Naive B cell (primary cell): ENCODE measurements at regions not wholly inside any gene's neighbourhood (a gene's known extent, or its start where the extent isn't known, plus 50 kb on each side); places are given as distances from the start of the nearest gene placed in this dataset.

ENCODE experiments used
- ATAC-seq, 2 donors: fragments of 150-1000 bp; cut with Tn5 transposase; 2 replicates each; pipeline ENCODE4 v1.10.0; 2021; ENCODE audit warnings: low read depth in 2 of 2, mild to moderate bottlenecking in 2 of 2, moderate library complexity in 2 of 2
- DNase-seq: peaks from one replicate; pipeline ENCODE4 v3.0.0; 2022
- H3K27ac Mint-ChIP-seq, 6 donors: one replicate each; pipeline ENCODE4 v1.8.0; 2020 to 2022; ENCODE audit warnings: mild to moderate bottlenecking in 6 of 6, mixed read lengths in 6 of 6, moderate library complexity in 5 of 6, inconsistent platforms in 2 of 6
- H3K27me3 Mint-ChIP-seq, 3 donors: one replicate each; pipeline ENCODE4 v1.8.0; 2021 to 2022; ENCODE audit warnings: mixed read lengths in 3 of 3, mild to moderate bottlenecking in 1 of 3
- H3K36me3 Mint-ChIP-seq, 2 donors: one replicate each; pipeline ENCODE4 v1.8.0; 2020 to 2022; ENCODE audit warnings: mixed read lengths in 2 of 2, inconsistent platforms in 1 of 2, mild to moderate bottlenecking in 1 of 2
- H3K4me1 Mint-ChIP-seq, 3 donors: one replicate each; pipeline ENCODE4 v1.8.0; 2020 to 2022; ENCODE audit warnings: mixed read lengths in 3 of 3, inconsistent platforms in 1 of 3, mild to moderate bottlenecking in 1 of 3, moderate library complexity in 1 of 3
- H3K4me3 Mint-ChIP-seq, 8 donors: one replicate each; pipeline ENCODE4 v1.8.0; 2020 to 2022; ENCODE audit warnings: mild to moderate bottlenecking in 8 of 8, mixed read lengths in 8 of 8, moderate library complexity in 8 of 8, inconsistent platforms in 2 of 8
- H3K9me3 Mint-ChIP-seq, 7 donors: one replicate each; pipeline ENCODE4 v1.8.0; 2020 to 2022; ENCODE audit warnings: mixed read lengths in 7 of 7, mild to moderate bottlenecking in 5 of 7, inconsistent platforms in 2 of 7, moderate library complexity in 1 of 7

DNA sequence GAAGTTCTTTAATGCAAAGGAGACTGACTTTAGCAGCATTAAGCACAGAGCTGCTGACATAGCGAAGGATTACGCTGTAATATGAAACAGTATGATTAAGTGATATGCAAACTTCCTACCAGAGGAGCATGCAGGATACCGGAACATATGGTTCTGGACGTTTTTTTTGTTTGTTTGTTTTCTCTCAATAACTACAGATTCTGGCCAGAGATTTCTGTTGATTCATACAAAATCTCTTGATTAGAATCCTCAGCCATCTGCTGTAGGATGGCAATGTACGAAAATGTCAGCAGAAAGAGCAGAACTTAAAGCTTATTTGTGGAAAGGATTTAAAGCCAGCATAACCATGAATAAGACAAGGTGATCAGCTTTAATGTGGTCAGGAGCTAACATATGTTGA lies 970.7 kb downstream of the KCNT2 start:
- Mint-ChIP-seq H3K4me1 (no peaks in the 10 kb centered on the region), H3K4me3 (no peak overlapping the region), H3K27me3 (no peaks in the 10 kb centered on the region), H3K27ac (no peak overlapping the region), H3K36me3 (no peaks in the 10 kb centered on the region), H3K9me3 (peaks cover 0 to 2% (median 0%) of the 10 kb centered on the region in 7 donors)
- DNase-seq (no peak), ATAC-seq (no peak)

- no peak for DNase-seq
- no peak for ATAC-seq
- Mint-ChIP-seq H3K27me3 (no peaks in the 10 kb centered on the region), H3K4me1 (no peaks in the 10 kb centered on the region), H3K9me3 (peaks cover 3 to 14% (median 5%) of the 10 kb centered on the region in 7 donors), H3K27ac (no peak overlapping the region), H3K36me3 (no peaks in the 10 kb centered on the region), H3K4me3 (no peak overlapping the region)
Measured at GRCh38 chr1:195618287-195618686, 990.0 kb downstream of the KCNT2 start.

- H3K27me3 Mint-ChIP-seq: no peaks in the 10 kb centered on the region
- no peak overlapping the region for H3K27ac Mint-ChIP-seq
- H3K4me1 Mint-ChIP-seq: no peaks in the 10 kb centered on the region
- H3K9me3 Mint-ChIP-seq: peaks cover 3 to 13% (median 4%) of the 10 kb centered on the region in 7 donors
- ATAC-seq: no peak
- no peak for DNase-seq
- H3K36me3 Mint-ChIP-seq: no peaks in the 10 kb centered on the region
- H3K4me3 Mint-ChIP-seq: no peak overlapping the region
Measured at GRCh38 chr1:195617106-195617505, 991.1 kb downstream of the KCNT2 start.

DNA sequence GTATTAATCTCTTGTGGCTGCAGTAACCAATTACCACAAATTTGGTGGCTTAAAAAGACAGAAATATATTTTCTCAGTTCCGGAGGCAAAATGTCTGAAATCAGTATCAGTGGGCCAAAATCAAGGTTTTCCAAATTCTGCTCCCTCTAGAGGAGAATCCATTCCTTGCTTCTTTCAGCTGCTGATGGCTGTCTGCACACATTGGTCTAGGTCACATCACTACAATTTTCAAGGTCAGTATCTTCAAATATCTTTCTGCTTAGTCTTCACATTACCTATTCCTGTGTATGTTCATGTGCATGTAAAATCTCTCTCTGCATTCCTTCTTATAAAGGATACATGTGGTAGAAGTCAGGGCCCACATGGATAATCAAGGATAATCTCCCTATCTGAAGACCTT lies 999.4 kb downstream of the KCNT2 start:
- H3K27me3 Mint-ChIP-seq: no peaks in the 10 kb centered on the region
- H3K4me3 Mint-ChIP-seq: no peak overlapping the region
- ATAC-seq: no peak
- DNase-seq: no peak
- no peaks in the 10 kb centered on the region for H3K36me3 Mint-ChIP-seq
- peaks cover 3 to 18% (median 5%) of the 10 kb centered on the region in 7 donors for H3K9me3 Mint-ChIP-seq
- peak overlapping the region in 1 of 6 donors; percentile 1 for H3K27ac Mint-ChIP-seq
- H3K4me1 Mint-ChIP-seq: no peaks in the 10 kb centered on the region

DNA sequence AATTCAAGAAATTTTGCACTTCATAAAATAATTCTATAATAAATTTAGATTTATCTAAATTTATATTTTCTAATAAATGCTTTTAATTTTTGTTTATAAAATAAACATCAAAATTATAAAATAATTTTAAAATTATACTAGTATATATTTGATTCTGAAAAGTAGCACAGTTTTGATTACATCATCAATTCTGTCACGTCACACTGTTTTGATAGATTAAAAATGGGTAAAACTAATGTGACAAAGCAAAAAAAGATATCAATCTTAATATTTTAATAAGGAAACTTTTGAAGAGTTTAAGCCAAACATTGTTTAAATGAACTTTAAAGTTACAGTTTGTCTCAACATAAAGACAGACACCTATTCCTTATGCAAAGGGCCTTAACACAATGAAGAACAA lies 1001.8 kb downstream of the KCNT2 start:
- Mint-ChIP-seq H3K4me3 (no peak overlapping the region), H3K36me3 (no peaks in the 10 kb centered on the region), H3K4me1 (no peaks in the 10 kb centered on the region), H3K27ac (no peak overlapping the region), H3K9me3 (peaks cover 0 to 16% (median 5%) of the 10 kb centered on the region in 7 donors), H3K27me3 (no peaks in the 10 kb centered on the region)
- DNase-seq (no peak), ATAC-seq (no peak)

DNA sequence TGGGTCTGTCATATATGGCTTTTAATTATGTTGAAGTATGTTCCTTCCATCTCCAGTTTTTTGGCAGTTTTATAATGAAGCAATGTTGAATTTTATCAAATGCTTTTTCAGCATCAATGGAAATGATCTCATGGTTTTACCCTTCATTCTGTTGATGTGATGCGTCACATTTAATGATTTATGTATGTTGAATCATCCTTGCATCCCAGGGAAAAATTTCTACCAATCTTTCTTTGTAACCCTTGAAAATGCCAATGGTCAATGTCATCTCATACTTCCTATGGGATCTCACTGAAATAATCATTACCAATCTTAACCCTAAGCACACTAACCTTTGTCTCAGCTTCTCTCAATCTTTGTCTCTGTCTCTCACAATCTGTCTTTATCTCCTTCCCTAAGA lies 1004.0 kb downstream of the KCNT2 start:
- Mint-ChIP-seq H3K4me3 (no peak overlapping the region), H3K4me1 (no peaks in the 10 kb centered on the region), H3K27me3 (no peaks in the 10 kb centered on the region), H3K27ac (no peak overlapping the region), H3K36me3 (no peaks in the 10 kb centered on the region), H3K9me3 (peaks cover 0 to 18% (median 8%) of the 10 kb centered on the region in 7 donors)
- ATAC-seq (no peak), DNase-seq (no peak)

DNA sequence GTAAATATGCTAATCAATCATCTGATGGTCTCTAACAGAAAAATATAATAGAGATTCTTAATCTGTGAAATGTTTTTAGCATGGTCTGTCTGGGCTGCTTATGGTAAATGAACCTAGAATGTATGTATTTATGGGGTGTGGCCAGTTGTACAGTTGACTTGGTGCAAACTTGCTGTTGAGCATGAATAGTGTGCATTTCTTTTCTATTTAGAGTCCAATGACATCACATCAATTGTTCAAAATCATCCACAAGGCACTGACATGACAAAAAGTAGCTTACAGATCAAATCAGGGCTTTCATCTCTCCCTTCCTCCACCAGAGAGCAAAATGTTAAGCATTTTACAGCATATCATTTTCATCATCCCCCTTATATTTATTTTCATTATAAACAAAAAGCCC lies 1010.3 kb downstream of the KCNT2 start:
- H3K9me3 Mint-ChIP-seq: peaks cover 0 to 14% (median 0%) of the 10 kb centered on the region in 7 donors
- H3K4me3 Mint-ChIP-seq: no peak overlapping the region
- no peaks in the 10 kb centered on the region for H3K36me3 Mint-ChIP-seq
- no peaks in the 10 kb centered on the region for H3K4me1 Mint-ChIP-seq
- no peak for DNase-seq
- H3K27me3 Mint-ChIP-seq: no peaks in the 10 kb centered on the region
- no peak for ATAC-seq
- H3K27ac Mint-ChIP-seq: peak overlapping the region in 1 of 6 donors; percentile 12

DNA sequence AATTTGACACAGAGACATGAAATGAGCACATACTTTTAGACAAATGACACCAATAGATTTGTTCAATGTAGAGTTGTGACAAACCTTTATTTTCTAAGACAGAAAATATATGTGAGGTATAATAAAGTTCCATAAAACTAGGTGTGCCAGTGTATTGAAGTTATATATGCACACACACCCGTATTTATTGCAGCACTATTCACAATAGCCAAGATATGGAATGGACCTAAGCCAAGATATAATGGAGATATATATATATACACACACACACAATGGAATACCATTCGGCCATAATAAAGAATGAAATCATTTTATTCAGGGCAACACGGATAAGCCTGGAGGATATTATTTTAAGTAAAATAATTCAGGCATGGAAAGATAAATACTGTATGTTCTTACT lies 1013.5 kb downstream of the KCNT2 start:
- Mint-ChIP-seq H3K4me3 (no peak overlapping the region), H3K27me3 (no peaks in the 10 kb centered on the region), H3K4me1 (no peaks in the 10 kb centered on the region), H3K36me3 (no peaks in the 10 kb centered on the region), H3K9me3 (peaks cover 0 to 4% (median 0%) of the 10 kb centered on the region in 7 donors), H3K27ac (no peak overlapping the region)
- ATAC-seq (no peak), DNase-seq (no peak)

DNA sequence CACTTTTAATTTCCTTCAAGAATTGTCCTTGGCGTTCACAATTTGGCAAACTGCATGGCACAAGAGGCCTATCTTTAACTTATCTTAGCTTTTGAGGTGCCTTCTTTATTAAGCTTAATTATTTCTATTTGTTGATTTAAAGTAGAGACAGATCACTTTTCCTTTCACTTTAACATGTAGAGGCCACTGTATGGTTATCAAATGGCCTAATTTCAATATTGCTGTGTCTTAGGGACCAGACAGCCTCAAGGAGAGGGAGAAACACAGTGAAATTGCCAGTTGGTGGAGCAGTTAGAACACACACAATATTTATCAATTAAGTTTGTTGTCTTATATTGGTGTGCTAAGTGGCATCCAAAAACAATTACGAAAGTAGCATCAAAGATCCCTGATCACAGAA lies 1013.9 kb downstream of the KCNT2 start:
- H3K27me3 Mint-ChIP-seq: no peaks in the 10 kb centered on the region
- H3K4me1 Mint-ChIP-seq: no peaks in the 10 kb centered on the region
- H3K36me3 Mint-ChIP-seq: no peaks in the 10 kb centered on the region
- no peak overlapping the region for H3K27ac Mint-ChIP-seq
- no peak for DNase-seq
- ATAC-seq: no peak
- peaks cover 0 to 3% (median 0%) of the 10 kb centered on the region in 7 donors for H3K9me3 Mint-ChIP-seq
- no peak overlapping the region for H3K4me3 Mint-ChIP-seq

DNA sequence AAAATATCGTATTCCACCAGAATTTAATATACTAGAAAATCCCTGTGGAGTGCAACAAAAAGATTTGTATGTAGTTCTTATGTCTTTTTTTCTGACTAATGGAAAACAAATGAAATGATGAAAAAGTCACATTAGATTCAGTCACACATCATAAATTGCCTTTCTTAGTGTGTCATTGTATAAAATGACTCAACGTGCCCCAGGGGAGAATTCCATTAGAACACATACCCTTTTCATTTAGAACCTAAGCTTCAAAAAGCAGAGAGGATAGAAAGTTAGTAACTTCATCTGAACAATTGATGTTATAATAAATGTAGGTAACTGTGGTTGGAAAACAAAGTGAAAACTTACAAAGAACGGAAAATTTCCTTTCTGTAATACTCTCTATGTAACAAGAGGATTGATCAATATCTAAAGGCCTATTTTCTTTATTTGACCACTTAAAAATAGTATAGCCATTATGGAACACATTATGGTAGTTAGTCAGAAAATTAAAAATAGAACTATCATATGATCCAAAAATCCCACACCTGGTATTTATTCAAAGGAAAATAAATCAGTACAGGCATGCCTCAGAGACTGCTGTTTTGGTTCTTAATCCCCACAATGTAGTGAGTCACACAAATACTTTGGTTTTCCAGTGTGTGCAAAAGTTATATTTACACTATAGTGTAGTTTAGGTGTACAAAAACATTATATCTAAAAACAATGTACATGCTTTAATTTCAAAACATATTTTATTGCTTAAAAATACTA lies 1016.1 kb downstream of the KCNT2 start:
- H3K27ac Mint-ChIP-seq: no peak overlapping the region

DNA sequence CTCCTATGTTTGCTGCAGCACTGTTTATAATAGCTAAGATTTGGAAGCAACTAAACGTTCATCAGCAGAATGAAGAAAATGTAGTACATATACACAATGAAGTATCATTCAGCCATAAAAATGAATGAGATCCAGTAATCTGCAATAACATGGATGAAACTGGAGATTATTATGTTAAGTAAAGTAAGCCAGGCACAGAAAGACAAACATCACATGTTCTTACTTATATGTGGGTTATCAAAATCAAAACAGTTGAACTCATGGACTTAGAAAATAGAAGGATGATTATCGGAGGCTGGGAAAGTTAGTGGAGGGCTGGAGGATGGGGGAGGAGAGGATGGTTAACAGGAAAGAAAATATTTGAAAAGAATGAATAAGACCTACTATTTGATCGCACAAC lies 1017.6 kb downstream of the KCNT2 start:
- no peak for ATAC-seq
- H3K27me3 Mint-ChIP-seq: no peaks in the 10 kb centered on the region
- H3K36me3 Mint-ChIP-seq: no peaks in the 10 kb centered on the region
- H3K9me3 Mint-ChIP-seq: peaks cover 0 to 8% (median 0%) of the 10 kb centered on the region in 7 donors
- no peak overlapping the region for H3K4me3 Mint-ChIP-seq
- no peaks in the 10 kb centered on the region for H3K4me1 Mint-ChIP-seq
- H3K27ac Mint-ChIP-seq: peak overlapping the region in 1 of 6 donors; percentile 5
- no peak for DNase-seq

More for the DNA sequence above, 1016.1 kb downstream of the KCNT2 start:
- H3K27me3 Mint-ChIP-seq: no peaks in the 10 kb centered on the region
- no peaks in the 10 kb centered on the region for H3K36me3 Mint-ChIP-seq
- no peak overlapping the region for H3K4me3 Mint-ChIP-seq
- ATAC-seq: no peak
- peaks cover 0 to 9% (median 0%) of the 10 kb centered on the region in 7 donors for H3K9me3 Mint-ChIP-seq
- DNase-seq: no peak
- no peaks in the 10 kb centered on the region for H3K4me1 Mint-ChIP-seq

GRCh38 chr1:195584870-195585624 lies 1023.2 kb downstream of the KCNT2 start:
- Mint-ChIP-seq H3K9me3 (peaks cover 0 to 7% (median 0%) of the 10 kb centered on the region in 7 donors), H3K36me3 (no peaks in the 10 kb centered on the region), H3K27ac (no peak overlapping the region), H3K4me1 (no peaks in the 10 kb centered on the region), H3K4me3 (no peak overlapping the region), H3K27me3 (no peaks in the 10 kb centered on the region)
- ATAC-seq (no peak), DNase-seq (no peak)

GRCh38 chr1:195580988-195581387 lies 1027.3 kb downstream of the KCNT2 start:
- Mint-ChIP-seq H3K36me3 (no peaks in the 10 kb centered on the region), H3K27ac (no peak overlapping the region), H3K4me1 (no peaks in the 10 kb centered on the region), H3K4me3 (no peak overlapping the region), H3K9me3 (peaks cover 0 to 2% (median 0%) of the 10 kb centered on the region in 7 donors), H3K27me3 (no peaks in the 10 kb centered on the region)
- no peak for ATAC-seq
- DNase-seq: no peak

DNA sequence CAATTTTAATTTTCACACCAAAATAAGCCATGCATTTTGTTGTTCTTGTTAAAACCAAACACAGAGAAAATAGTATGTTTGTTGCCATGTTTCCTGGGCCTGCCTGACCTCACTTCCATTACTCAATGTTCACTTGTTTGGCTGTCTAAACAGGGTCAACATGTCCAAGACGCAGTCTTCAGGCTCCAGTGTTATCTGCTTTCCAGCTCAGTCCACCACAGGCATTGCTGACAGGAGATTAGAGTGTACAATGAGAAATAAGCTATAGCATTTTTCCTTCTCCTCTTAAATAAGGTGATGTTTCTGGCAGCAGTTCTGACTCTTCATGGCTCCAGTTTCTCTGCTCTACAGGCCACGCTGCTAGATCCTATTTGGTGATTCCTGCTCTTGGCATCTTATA lies 1030.5 kb downstream of the KCNT2 start:
- DNase-seq (no peak), ATAC-seq (no peak)
- H3K36me3 Mint-ChIP-seq: no peaks in the 10 kb centered on the region
- H3K4me1 Mint-ChIP-seq: no peaks in the 10 kb centered on the region
- no peaks in the 10 kb centered on the region for H3K27me3 Mint-ChIP-seq
- peaks cover 0 to 3% (median under 1%) of the 10 kb centered on the region in 7 donors for H3K9me3 Mint-ChIP-seq
- H3K27ac Mint-ChIP-seq: no peak overlapping the region
- no peak overlapping the region for H3K4me3 Mint-ChIP-seq
